ENCODE measurements at regions not wholly inside any gene's neighbourhood (a gene's known extent, or its start where the extent isn't known, plus 50 kb on each side); places are given as distances from the start of the nearest gene placed in this dataset.
A peak's percentile ranks its signal among the peaks of the same experiment; 100 is the strongest.

- Histone ChIP-seq H3K9me1 (replicated peaks; ENCODE audit: control insufficient read depth, extremely low read depth, insufficient read depth, low read length) (no peaks in the 10 kb centered on the region), H3K36me3 (ENCODE audit: control insufficient read depth in 2 of 2, extremely low read depth in 1 of 2, insufficient read depth in 2 of 2, low read length in 2 of 2) (no peaks in the 10 kb centered on the region), H3K4me2 (ENCODE audit: insufficient read depth, low read length) (peak overlapping the region; percentile 4), H3K9me3 (replicated peaks; ENCODE audit: control insufficient read depth, insufficient read depth, low read length) (no peaks in the 10 kb centered on the region), H3K79me2 (ENCODE audit: control insufficient read depth, insufficient read depth, low read length) (no peaks in the 10 kb centered on the region), H4K20me1 (replicated peaks; ENCODE audit: control insufficient read depth, extremely low read depth, insufficient read depth, low read length) (no peaks in the 10 kb centered on the region), H3K9ac (replicated peaks; ENCODE audit: extremely low read depth, insufficient read depth, low read length) (no peak overlapping the region), H3K27ac (ENCODE audit: insufficient read depth, low read depth, low read length) (peak overlapping the region; percentile 4), H3K4me1 (ENCODE audit: control insufficient read depth, extremely low read depth, insufficient read depth, low read length) (peaks cover 31% of the 10 kb centered on the region), H2AFZ (ENCODE audit: low read depth, low read length) (no peak overlapping the region), H3K27me3 (ENCODE audit: control insufficient read depth in 2 of 2, insufficient read depth in 2 of 2, low read length in 2 of 2) (no peaks in the 10 kb centered on the region), H3K4me3 (replicated peaks in 1 of 3; ENCODE audit: insufficient read depth in 1 of 3, low read depth in 1 of 3, low read length in 3 of 3) (no peak overlapping the region)
- ChIA-PET POLR2A (interaction anchor here (0.5 to 0.6 kb wide), 2 partner anchors 30 to 74 kb away, joined by 3 to 7 read pairs; no protein-coding TSS in a partner anchor), CTCF (interaction anchor here (0.7 to 3.8 kb wide), 9 partner anchors 10 to 558 kb away, joined by 3 to 22 read pairs (median 4); partner anchors contain the start of gene ARL4C)
- FAIRE-seq (peak; percentile 93), DNase-seq (ENCODE audit: low read depth, low spot score) (peak; percentile 91)
- dilution Hi-C loops (cut with MboI; ENCODE audit: extremely low pct_ligation_motif_present, low sequenced_read_pairs) (no loop called here), intact Hi-C loops (cut with micrococcal nuclease) (loop anchor here (1.0 to 10.0 kb wide), 8 partner anchors 17 to 630 kb away; no protein-coding TSS in a partner anchor)
- TF ChIP-seq JUN (IDR thresholded peaks at IDR 0.05; ENCODE audit: borderline replicate concordance, insufficient read depth, insufficient read length, low read depth) (peak; percentile 99), CTCF (IDR thresholded peaks at IDR 0.05; ENCODE audit: extremely low read depth in 1 of 2, insufficient read depth in 1 of 2, low read depth in 1 of 2, low read length in 2 of 2) (no peak), EZH2 (IDR thresholded peaks at IDR 0.05; ENCODE audit: borderline replicate concordance, low read depth, low read length, severe bottlenecking) (no peak), POLR2AphosphoS5 (IDR thresholded peaks at IDR 0.05; ENCODE audit: insufficient read depth, low read depth, low read length) (peak; percentile 80), MAX (IDR thresholded peaks at IDR 0.05; ENCODE audit: insufficient read depth, insufficient read length) (peak; percentile 97), FOS (IDR thresholded peaks at IDR 0.05; ENCODE audit: borderline replicate concordance, insufficient read depth, low read length) (peak; percentile 98), POLR2A (IDR thresholded peaks at IDR 0.05; ENCODE audit: low read depth, low read length) (no peak), GATA2 (IDR thresholded peaks at IDR 0.05; ENCODE audit: insufficient read depth, insufficient read length, low read depth, low read length) (peak; percentile 97), MYC (IDR thresholded peaks at IDR 0.05; ENCODE audit: low read depth, low read length) (peak; percentile 94)
- BruUV-seq (replicated peaks): no TSS peak
Observed at GRCh38 chr2:234422273-234422732, 74.6 kb downstream of the ARL4C start.
